ENCODE measurements at regions not wholly inside any gene's neighbourhood (a gene's known extent, or its start where the extent isn't known, plus 50 kb on each side); places are given as distances from the start of the nearest gene placed in this dataset.

DNA sequence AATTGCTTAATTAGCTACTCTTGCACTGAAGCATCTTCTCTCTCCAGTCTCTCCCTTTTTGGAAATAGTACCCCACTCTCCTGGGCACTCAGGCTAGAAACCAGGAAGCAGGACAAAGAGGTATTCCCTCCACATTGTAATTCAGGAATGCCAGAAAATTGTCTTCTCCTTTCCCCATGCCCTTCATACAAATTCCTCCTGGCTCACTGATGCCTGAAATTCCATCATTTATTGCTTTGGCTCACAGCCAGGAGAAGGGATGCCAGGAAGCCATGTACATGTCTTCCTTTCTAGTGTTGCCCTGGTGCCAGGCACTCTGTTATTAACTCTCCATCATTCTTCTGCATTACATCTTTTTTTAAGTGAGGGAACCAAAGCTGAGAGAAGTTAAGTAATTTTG is 716.5 kb upstream of the C9orf72 start:
- TF ChIP-seq ZNF274 (IDR thresholded peaks at IDR 0.05; ENCODE audit: low read length), result no peak
- no peak for TF ChIP-seq ZNF274 (tag by site-specific recombination; IDR thresholded peaks at IDR 0.05; ENCODE audit: borderline replicate concordance)
- TF ChIP-seq ZNF19 (tag by site-specific recombination; IDR thresholded peaks at IDR 0.05; ENCODE audit: low read depth), result no peak
- TF ChIP-seq, protein P1, sequence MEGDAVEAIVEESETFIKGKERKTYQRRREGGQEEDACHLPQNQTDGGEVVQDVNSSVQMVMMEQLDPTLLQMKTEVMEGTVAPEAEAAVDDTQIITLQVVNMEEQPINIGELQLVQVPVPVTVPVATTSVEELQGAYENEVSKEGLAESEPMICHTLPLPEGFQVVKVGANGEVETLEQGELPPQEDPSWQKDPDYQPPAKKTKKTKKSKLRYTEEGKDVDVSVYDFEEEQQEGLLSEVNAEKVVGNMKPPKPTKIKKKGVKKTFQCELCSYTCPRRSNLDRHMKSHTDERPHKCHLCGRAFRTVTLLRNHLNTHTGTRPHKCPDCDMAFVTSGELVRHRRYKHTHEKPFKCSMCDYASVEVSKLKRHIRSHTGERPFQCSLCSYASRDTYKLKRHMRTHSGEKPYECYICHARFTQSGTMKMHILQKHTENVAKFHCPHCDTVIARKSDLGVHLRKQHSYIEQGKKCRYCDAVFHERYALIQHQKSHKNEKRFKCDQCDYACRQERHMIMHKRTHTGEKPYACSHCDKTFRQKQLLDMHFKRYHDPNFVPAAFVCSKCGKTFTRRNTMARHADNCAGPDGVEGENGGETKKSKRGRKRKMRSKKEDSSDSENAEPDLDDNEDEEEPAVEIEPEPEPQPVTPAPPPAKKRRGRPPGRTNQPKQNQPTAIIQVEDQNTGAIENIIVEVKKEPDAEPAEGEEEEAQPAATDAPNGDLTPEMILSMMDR (tag by site-specific recombination; IDR thresholded peaks at IDR 0.05), result no peak

Measured in HEK293 (cell line).